Stimulated activated naive CD8-positive, alpha-beta T cell treated with anti-CD3 and anti-CD28 coated beads, Interleukin-15, Interleukin-2, amounts not matched to agents 100 ng/mL and 50 ng/mL, for 24 hours (primary cell): ENCODE measurements at regions not wholly inside any gene's neighbourhood (a gene's known extent, or its start where the extent isn't known, plus 50 kb on each side); places are given as distances from the start of the nearest gene placed in this dataset.
A peak's percentile ranks its signal among the peaks of the same experiment; 100 is the strongest.
"Not testable (repeated sequence)": the region's sequence is repeated elsewhere in the genome, so short reads cannot be mapped to it uniquely, and the experiment has no call there.

Experiments
- H3K27ac Mint-ChIP-seq: one replicate; pipeline ENCODE4 v1.8.0; 2021; ENCODE audit warnings: mild to moderate bottlenecking, mixed read lengths
- H3K27me3 Mint-ChIP-seq: one replicate; pipeline ENCODE4 v1.8.0; 2021; ENCODE audit warnings: mixed read lengths
- H3K36me3 Mint-ChIP-seq: one replicate; pipeline ENCODE4 v1.8.0; 2021; ENCODE audit warnings: low read depth, mixed read lengths
- H3K4me1 Mint-ChIP-seq: one replicate; pipeline ENCODE4 v1.8.0; 2021; ENCODE audit warnings: low read depth, mixed read lengths
- H3K4me3 Mint-ChIP-seq: one replicate; pipeline ENCODE4 v1.8.0; 2021; ENCODE audit warnings: mild to moderate bottlenecking, mixed read lengths
- H3K9me3 Mint-ChIP-seq: one replicate; pipeline ENCODE4 v1.8.0; 2021; ENCODE audit warnings: mixed read lengths

GRCh38 chr12:27165958-27166357, 78.1 kb upstream of the STK38L start:
- H3K36me3 Mint-ChIP-seq = peaks cover 14% of the 10 kb centered on the region

GRCh38 chr12:27171494-27171893, 72.6 kb upstream of the STK38L start:
- peaks cover 22% of the 10 kb centered on the region for H3K36me3 Mint-ChIP-seq
- H3K9me3 Mint-ChIP-seq = peaks cover 25% of the 10 kb centered on the region
- not testable (repeated sequence) for H3K27me3 Mint-ChIP-seq, H3K27ac Mint-ChIP-seq, H3K4me1 Mint-ChIP-seq, H3K4me3 Mint-ChIP-seq

More at GRCh38 chr12:27165958-27166357, 78.1 kb upstream of the STK38L start:
- not testable (repeated sequence) for H3K27me3 Mint-ChIP-seq, H3K4me3 Mint-ChIP-seq, H3K4me1 Mint-ChIP-seq, H3K27ac Mint-ChIP-seq
- H3K9me3 Mint-ChIP-seq = peaks cover 21% of the 10 kb centered on the region

- H3K27me3 Mint-ChIP-seq = no peaks in the 10 kb centered on the region
- H3K27ac Mint-ChIP-seq = peak overlapping the region; percentile 69
- peaks cover 3% of the 10 kb centered on the region for H3K9me3 Mint-ChIP-seq
- H3K4me1 Mint-ChIP-seq = peaks cover 51% of the 10 kb centered on the region
- H3K36me3 Mint-ChIP-seq = peaks cover 5% of the 10 kb centered on the region
- H3K4me3 Mint-ChIP-seq = no peak overlapping the region
Measured at GRCh38 chr12:27176765-27177164, 67.3 kb upstream of the STK38L start.

GRCh38 chr12:27177706-27178105, 66.4 kb upstream of the STK38L start:
- H3K36me3 Mint-ChIP-seq = peaks cover 5% of the 10 kb centered on the region
- no peak overlapping the region for H3K27ac Mint-ChIP-seq
- H3K4me3 Mint-ChIP-seq = no peak overlapping the region
- H3K4me1 Mint-ChIP-seq = peaks cover 51% of the 10 kb centered on the region
- no peaks in the 10 kb centered on the region for H3K9me3 Mint-ChIP-seq
- H3K27me3 Mint-ChIP-seq = no peaks in the 10 kb centered on the region

GRCh38 chr12:27178255-27178654, 65.8 kb upstream of the STK38L start:
- Mint-ChIP-seq H3K9me3 (no peaks in the 10 kb centered on the region), H3K36me3 (peaks cover 1% of the 10 kb centered on the region), H3K27me3 (no peaks in the 10 kb centered on the region), H3K4me1 (peaks cover 51% of the 10 kb centered on the region), H3K4me3 (no peak overlapping the region), H3K27ac (peak overlapping the region; percentile 94)

- Mint-ChIP-seq H3K4me3 (peak overlapping the region; percentile 59), H3K36me3 (no peaks in the 10 kb centered on the region), H3K9me3 (no peaks in the 10 kb centered on the region), H3K4me1 (peaks cover 51% of the 10 kb centered on the region), H3K27ac (peak overlapping the region; percentile 94), H3K27me3 (no peaks in the 10 kb centered on the region)
Measured at GRCh38 chr12:27178723-27179399, 65.2 kb upstream of the STK38L start.

- H3K4me3 Mint-ChIP-seq = peak overlapping the region; percentile 59
- H3K27ac Mint-ChIP-seq = peak overlapping the region; percentile 94
- peaks cover 51% of the 10 kb centered on the region for H3K4me1 Mint-ChIP-seq
- no peaks in the 10 kb centered on the region for H3K36me3 Mint-ChIP-seq
- H3K27me3 Mint-ChIP-seq = no peaks in the 10 kb centered on the region
- no peaks in the 10 kb centered on the region for H3K9me3 Mint-ChIP-seq
Measured at GRCh38 chr12:27179400-27180214, 64.5 kb upstream of the STK38L start.

- H3K27ac Mint-ChIP-seq = peak overlapping the region; percentile 32
- no peaks in the 10 kb centered on the region for H3K9me3 Mint-ChIP-seq
- H3K27me3 Mint-ChIP-seq = no peaks in the 10 kb centered on the region
- no peak overlapping the region for H3K4me3 Mint-ChIP-seq
- H3K4me1 Mint-ChIP-seq = peaks cover 62% of the 10 kb centered on the region
- no peaks in the 10 kb centered on the region for H3K36me3 Mint-ChIP-seq
Measured at GRCh38 chr12:27180906-27181505, 63.1 kb upstream of the STK38L start.

- H3K27me3 Mint-ChIP-seq = no peaks in the 10 kb centered on the region
- no peak overlapping the region for H3K27ac Mint-ChIP-seq
- H3K36me3 Mint-ChIP-seq = no peaks in the 10 kb centered on the region
- H3K4me3 Mint-ChIP-seq = no peak overlapping the region
- H3K9me3 Mint-ChIP-seq = no peaks in the 10 kb centered on the region
- peaks cover 57% of the 10 kb centered on the region for H3K4me1 Mint-ChIP-seq
Measured at GRCh38 chr12:27183342-27183741, 60.7 kb upstream of the STK38L start.

- Mint-ChIP-seq H3K27ac (peak overlapping the region; percentile 0), H3K4me3 (no peak overlapping the region), H3K27me3 (no peaks in the 10 kb centered on the region), H3K36me3 (no peaks in the 10 kb centered on the region), H3K9me3 (no peaks in the 10 kb centered on the region), H3K4me1 (peaks cover 36% of the 10 kb centered on the region)
Measured at GRCh38 chr12:27185234-27186021, 58.7 kb upstream of the STK38L start.

GRCh38 chr12:27186022-27186839, 57.9 kb upstream of the STK38L start:
- H3K27ac Mint-ChIP-seq = no peak overlapping the region
- no peak overlapping the region for H3K4me3 Mint-ChIP-seq

GRCh38 chr12:27187697-27188096, 56.4 kb upstream of the STK38L start:
- H3K4me1 Mint-ChIP-seq = peaks cover 23% of the 10 kb centered on the region
- H3K27me3 Mint-ChIP-seq = no peaks in the 10 kb centered on the region
- no peaks in the 10 kb centered on the region for H3K9me3 Mint-ChIP-seq
- H3K27ac Mint-ChIP-seq = no peak overlapping the region
- no peak overlapping the region for H3K4me3 Mint-ChIP-seq
- H3K36me3 Mint-ChIP-seq = no peaks in the 10 kb centered on the region

More at GRCh38 chr12:27186022-27186839, 57.9 kb upstream of the STK38L start:
- no peaks in the 10 kb centered on the region for H3K36me3 Mint-ChIP-seq
- H3K4me1 Mint-ChIP-seq = peaks cover 28% of the 10 kb centered on the region
- H3K9me3 Mint-ChIP-seq = no peaks in the 10 kb centered on the region
- no peaks in the 10 kb centered on the region for H3K27me3 Mint-ChIP-seq

GRCh38 chr12:27190761-27191160, 53.3 kb upstream of the STK38L start:
- H3K9me3 Mint-ChIP-seq = no peaks in the 10 kb centered on the region
- H3K4me3 Mint-ChIP-seq = no peak overlapping the region
- no peaks in the 10 kb centered on the region for H3K36me3 Mint-ChIP-seq
- H3K27ac Mint-ChIP-seq = no peak overlapping the region
- peaks cover 15% of the 10 kb centered on the region for H3K4me1 Mint-ChIP-seq
- H3K27me3 Mint-ChIP-seq = no peaks in the 10 kb centered on the region

GRCh38 chr12:27191531-27191930, 52.6 kb upstream of the STK38L start:
- Mint-ChIP-seq H3K9me3 (no peaks in the 10 kb centered on the region), H3K4me3 (no peak overlapping the region), H3K36me3 (no peaks in the 10 kb centered on the region), H3K4me1 (peaks cover 7% of the 10 kb centered on the region), H3K27ac (no peak overlapping the region), H3K27me3 (no peaks in the 10 kb centered on the region)
